NCI-H748 (cell line): ENCODE measurements at regions not wholly inside any gene's neighbourhood (a gene's known extent, or its start where the extent isn't known, plus 50 kb on each side); places are given as distances from the start of the nearest gene placed in this dataset.

Experiments used
- DNase-seq: peaks from one replicate; lab custom pipeline; 2025; ENCODE audit not compliant: unreplicated experiment; lab: John Stamatoyannopoulos, UW

DNA sequence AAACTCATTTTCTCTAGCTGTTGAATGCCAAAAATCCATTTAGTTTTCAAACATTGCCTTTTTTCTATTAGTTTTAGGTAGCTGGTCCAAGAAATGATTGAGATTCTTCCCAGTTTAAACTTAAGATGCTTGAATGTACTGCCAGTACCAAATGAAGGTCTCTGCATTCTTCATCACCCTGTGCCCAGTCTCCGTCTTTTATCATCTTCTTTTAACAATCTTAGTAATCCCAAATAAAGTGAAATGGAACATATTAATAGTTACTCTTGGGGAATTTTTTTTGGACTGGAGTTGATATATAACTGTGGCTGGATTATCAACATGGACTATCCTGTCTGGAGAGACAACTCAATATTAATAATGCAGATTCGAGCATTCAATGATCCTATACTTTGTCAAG, 54.1 kb upstream of the PCED1B start:
- no peak for DNase-seq

- DNase-seq: no peak
These were observed 53.6 kb upstream of the PCED1B start for GRCh38 chr12:47025798-47026197.

- no peak for DNase-seq
These were observed 53.1 kb upstream of the PCED1B start for GRCh38 chr12:47026291-47026690.
